GM08714 (cell line): ENCODE measurements at regions not wholly inside any gene's neighbourhood (a gene's known extent, or its start where the extent isn't known, plus 50 kb on each side); places are given as distances from the start of the nearest gene placed in this dataset.
"Not testable (repeated sequence)": the region's sequence is repeated elsewhere in the genome, so short reads cannot be mapped to it uniquely, and the experiment has no call there.

Experiments used
- H3K4me3 ChIP-seq: fragments of 200-500 bp; sonication (Bioruptor generic); 2 replicates; pipeline ENCODE4 v1.5.1; 2014; ENCODE audit warnings: mild to moderate bottlenecking, low read length, inconsistent platforms
- ZNF274 ChIP-seq: IDR thresholded peaks from 2 replicates; pipeline ENCODE4 v1.6.1; 2012; ENCODE audit warnings: mild to moderate bottlenecking, low read depth, low read length

- TF ChIP-seq ZNF274 = no peak
These were observed 198.3 kb upstream of the B3GAT1 start for GRCh38 chr11:134610116-134610910.

GRCh38 chr11:134609361-134610115 is 197.5 kb upstream of the B3GAT1 start:
- no peak overlapping the region for H3K4me3 ChIP-seq

More at GRCh38 chr11:134610116-134610910, 198.3 kb upstream of the B3GAT1 start:
- no peak overlapping the region for H3K4me3 ChIP-seq

GRCh38 chr11:134607963-134608750 is 196.1 kb upstream of the B3GAT1 start:
- TF ChIP-seq ZNF274 = no peak
- H3K4me3 ChIP-seq = no peak overlapping the region

More at GRCh38 chr11:134609361-134610115, 197.5 kb upstream of the B3GAT1 start:
- TF ChIP-seq ZNF274 = no peak

- no peak for TF ChIP-seq ZNF274
These were observed 194.2 kb upstream of the B3GAT1 start for GRCh38 chr11:134606251-134606650.

GRCh38 chr11:134604886-134605285 is 192.8 kb upstream of the B3GAT1 start:
- H3K4me3 ChIP-seq = no peak overlapping the region
- TF ChIP-seq ZNF274 = no peak

More at GRCh38 chr11:134606251-134606650, 194.2 kb upstream of the B3GAT1 start:
- H3K4me3 ChIP-seq = no peak overlapping the region

GRCh38 chr11:134599299-134599771 is 187.3 kb upstream of the B3GAT1 start:
- TF ChIP-seq ZNF274 = no peak
- no peak overlapping the region for H3K4me3 ChIP-seq

GRCh38 chr11:134598368-134598767 is 186.3 kb upstream of the B3GAT1 start:
- no peak overlapping the region for H3K4me3 ChIP-seq
- TF ChIP-seq ZNF274 = no peak

GRCh38 chr11:134597452-134597851 is 185.4 kb upstream of the B3GAT1 start:
- H3K4me3 ChIP-seq = no peak overlapping the region
- no peak for TF ChIP-seq ZNF274

- no peak for TF ChIP-seq ZNF274
- no peak overlapping the region for H3K4me3 ChIP-seq
These were observed 184.4 kb upstream of the B3GAT1 start for GRCh38 chr11:134596404-134596803.

GRCh38 chr11:134592391-134592990 is 180.4 kb upstream of the B3GAT1 start:
- no peak for TF ChIP-seq ZNF274
- H3K4me3 ChIP-seq = no peak overlapping the region

GRCh38 chr11:134591338-134591737 is 179.3 kb upstream of the B3GAT1 start:
- TF ChIP-seq ZNF274 = no peak
- no peak overlapping the region for H3K4me3 ChIP-seq

- no peak for TF ChIP-seq ZNF274
- H3K4me3 ChIP-seq = no peak overlapping the region
These were observed 177.1 kb upstream of the B3GAT1 start for GRCh38 chr11:134589129-134589528.

- H3K4me3 ChIP-seq = not testable (repeated sequence)
These were observed 176.5 kb upstream of the B3GAT1 start for GRCh38 chr11:134588460-134589110.
